ENCODE measurements at regions not wholly inside any gene's neighbourhood (a gene's known extent, or its start where the extent isn't known, plus 50 kb on each side); places are given as distances from the start of the nearest gene placed in this dataset.

DNA sequence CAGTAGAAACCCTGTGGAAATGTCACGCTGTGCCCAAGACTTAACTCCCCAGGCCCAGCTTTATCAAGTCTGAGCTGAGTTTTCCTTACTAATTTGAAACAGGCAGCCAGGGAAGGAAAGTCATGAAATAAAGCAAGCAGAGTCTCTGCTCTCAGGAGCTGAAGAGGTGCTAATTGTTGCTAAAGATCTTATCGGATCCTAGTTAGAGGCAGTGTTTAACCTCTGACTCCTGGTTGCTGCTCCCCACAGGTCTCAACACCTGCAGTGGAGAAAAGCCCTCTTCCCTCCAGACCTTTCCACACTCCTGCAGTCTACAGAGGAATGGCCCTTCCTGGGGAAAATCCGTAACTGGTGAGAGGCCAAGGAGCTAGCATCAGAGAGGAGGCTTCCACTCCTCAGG, 628.2 kb downstream of the NTRK3 start:
- no peak overlapping the region for H3K27ac Mint-ChIP-seq
- no peak for ATAC-seq
- no peaks in the 10 kb centered on the region for H3K4me1 Mint-ChIP-seq
- no peaks in the 10 kb centered on the region for H3K36me3 Mint-ChIP-seq
- DNase-seq: no peak
- H3K27me3 Mint-ChIP-seq: peaks cover 0 to 5% (median 2%) of the 10 kb centered on the region in 5 donors
- H3K4me3 Mint-ChIP-seq: no peak overlapping the region
- peaks cover 0 to 5% (median 0%) of the 10 kb centered on the region in 9 donors for H3K9me3 Mint-ChIP-seq
- POLR2A ChIA-PET: no interaction called here

DNA sequence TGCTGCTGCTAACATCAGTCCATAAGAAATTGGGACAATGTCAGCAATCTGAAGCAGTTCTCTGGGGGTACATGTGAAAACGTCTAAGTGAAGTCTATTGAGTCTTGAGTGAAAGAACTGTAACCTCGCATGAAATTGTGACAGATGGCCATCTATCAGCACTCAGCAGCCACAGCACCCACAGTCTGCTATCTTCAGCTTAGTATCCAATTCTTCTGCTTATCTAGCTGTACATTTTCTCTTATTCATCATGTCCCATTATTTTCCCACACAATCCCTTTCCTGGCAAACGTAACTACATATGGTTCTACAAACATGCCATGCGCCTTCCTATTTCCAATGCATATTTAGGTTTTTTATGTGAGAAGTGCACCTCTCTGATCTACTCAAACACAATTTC, 629.7 kb downstream of the NTRK3 start:
- ATAC-seq (no peak), DNase-seq (no peak)
- no peak overlapping the region for H3K27ac Mint-ChIP-seq
- POLR2A ChIA-PET: no interaction called here
- peaks cover 0 to 4% (median under 1%) of the 10 kb centered on the region in 5 donors for H3K27me3 Mint-ChIP-seq
- H3K36me3 Mint-ChIP-seq: peaks cover 0 to 6% (median 0%) of the 10 kb centered on the region in 3 donors
- H3K4me1 Mint-ChIP-seq: no peaks in the 10 kb centered on the region
- H3K4me3 Mint-ChIP-seq: no peak overlapping the region
- peaks cover 0 to 13% (median 7%) of the 10 kb centered on the region in 9 donors for H3K9me3 Mint-ChIP-seq

DNA sequence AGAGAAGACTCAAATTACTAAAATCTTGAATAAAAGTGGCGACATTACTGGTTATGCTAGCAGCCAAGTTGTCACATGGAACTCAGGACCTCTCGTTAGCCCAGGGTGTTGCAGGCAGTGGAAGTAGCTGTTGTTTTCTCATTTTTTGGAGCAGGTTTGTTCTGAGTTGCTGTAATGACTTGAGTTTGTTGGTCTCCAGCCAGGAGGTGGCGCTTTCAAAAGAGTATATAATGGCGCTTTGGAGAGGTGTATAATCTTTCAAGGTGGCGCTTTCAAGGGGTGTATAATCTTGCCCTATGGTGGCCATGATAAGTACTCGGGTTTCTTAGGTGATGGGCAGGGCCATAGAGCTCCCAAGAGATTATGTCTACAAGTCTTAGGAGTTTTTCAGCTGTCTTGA, 632.7 kb downstream of the NTRK3 start:
- no peak overlapping the region for H3K27ac Mint-ChIP-seq

DNA sequence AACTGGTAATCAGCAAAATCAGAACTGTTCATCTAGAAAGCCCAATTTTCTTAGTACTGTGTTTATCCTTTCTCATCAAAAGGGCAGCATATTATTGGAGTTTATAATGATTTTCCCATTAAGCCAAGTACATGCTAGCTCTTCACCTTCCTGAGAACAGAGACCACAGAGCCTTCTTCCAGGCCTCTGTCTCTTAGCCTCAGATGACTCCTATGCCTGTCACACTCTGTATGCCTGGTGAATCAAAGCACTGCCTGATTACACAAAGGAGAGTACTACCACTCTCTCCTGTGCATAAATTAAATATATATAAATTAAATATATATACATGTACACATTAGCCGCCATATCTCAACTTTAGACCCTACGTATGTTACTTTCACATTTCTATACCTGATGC, 636.1 kb downstream of the NTRK3 start:
- no peak overlapping the region for H3K27ac Mint-ChIP-seq
- DNase-seq (no peak), ATAC-seq (no peak)
- peaks cover 0 to 6% (median 1%) of the 10 kb centered on the region in 5 donors for H3K27me3 Mint-ChIP-seq
- POLR2A ChIA-PET: no interaction called here
- H3K4me1 Mint-ChIP-seq: peaks cover 0 to 3% (median 1%) of the 10 kb centered on the region in 4 donors
- H3K4me3 Mint-ChIP-seq: no peak overlapping the region
- H3K9me3 Mint-ChIP-seq: peaks cover 2 to 26% (median 6%) of the 10 kb centered on the region in 9 donors
- peaks cover 0 to 13% (median 0%) of the 10 kb centered on the region in 3 donors for H3K36me3 Mint-ChIP-seq

More for the DNA sequence above, 632.7 kb downstream of the NTRK3 start:
- H3K27me3 Mint-ChIP-seq: peaks cover 0 to 6% (median under 1%) of the 10 kb centered on the region in 5 donors
- H3K4me3 Mint-ChIP-seq: no peak overlapping the region
- DNase-seq (no peak), ATAC-seq (no peak)
- peaks cover 0 to 9% (median 0%) of the 10 kb centered on the region in 3 donors for H3K36me3 Mint-ChIP-seq
- peaks cover 0 to under 1% (median under 1%) of the 10 kb centered on the region in 4 donors for H3K4me1 Mint-ChIP-seq
- POLR2A ChIA-PET: no interaction called here
- peaks cover 2 to 22% (median 7%) of the 10 kb centered on the region in 9 donors for H3K9me3 Mint-ChIP-seq

DNA sequence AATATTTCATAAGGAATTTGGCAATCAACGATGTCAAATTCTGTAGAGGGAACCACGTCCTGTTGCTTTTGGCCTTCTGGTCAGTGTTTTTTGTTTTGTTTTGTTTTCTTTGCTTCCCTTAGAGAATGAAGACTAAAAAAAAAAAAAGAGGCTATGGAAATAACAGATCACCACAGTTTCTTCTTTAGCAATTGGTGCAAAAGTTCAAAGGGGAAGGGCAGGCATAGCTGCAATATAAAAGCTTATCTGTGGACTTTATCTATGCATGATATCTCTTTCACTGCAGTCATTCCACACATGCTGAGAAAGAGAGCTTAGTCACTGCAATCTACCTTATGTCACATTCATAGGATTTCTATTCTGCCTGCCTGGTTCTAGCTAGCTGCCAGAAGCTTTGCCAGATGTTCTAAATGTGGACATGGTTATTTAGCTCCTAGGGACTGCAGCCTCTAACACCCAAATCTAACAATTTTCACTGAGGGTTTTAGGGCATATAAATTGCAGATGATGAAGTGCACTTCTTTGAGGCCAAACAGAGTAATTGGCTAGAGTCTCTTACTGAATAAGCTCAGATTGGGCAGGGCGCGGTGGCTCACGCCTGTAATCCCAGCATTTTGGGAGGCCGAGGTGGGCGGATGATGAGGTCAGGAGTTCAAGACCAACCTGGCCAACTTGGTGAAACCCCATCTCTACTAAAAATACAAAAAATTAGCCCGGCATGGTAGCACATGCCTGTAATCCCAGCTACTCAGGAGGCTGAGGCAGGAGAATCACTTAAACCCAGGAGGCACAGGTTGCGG, 637.2 kb downstream of the NTRK3 start:
- Mint-ChIP-seq H3K36me3 (peaks cover 0 to 13% (median 0%) of the 10 kb centered on the region in 3 donors), H3K4me3 (no peak overlapping the region), H3K9me3 (peaks cover 2 to 26% (median 6%) of the 10 kb centered on the region in 9 donors), H3K4me1 (peaks cover 0 to 4% (median 1%) of the 10 kb centered on the region in 4 donors), H3K27me3 (peaks cover 2 to 12% (median 4%) of the 10 kb centered on the region in 5 donors), H3K27ac (no peak overlapping the region)
- no peak for DNase-seq
- ATAC-seq: no peak
- POLR2A ChIA-PET: no interaction called here

DNA sequence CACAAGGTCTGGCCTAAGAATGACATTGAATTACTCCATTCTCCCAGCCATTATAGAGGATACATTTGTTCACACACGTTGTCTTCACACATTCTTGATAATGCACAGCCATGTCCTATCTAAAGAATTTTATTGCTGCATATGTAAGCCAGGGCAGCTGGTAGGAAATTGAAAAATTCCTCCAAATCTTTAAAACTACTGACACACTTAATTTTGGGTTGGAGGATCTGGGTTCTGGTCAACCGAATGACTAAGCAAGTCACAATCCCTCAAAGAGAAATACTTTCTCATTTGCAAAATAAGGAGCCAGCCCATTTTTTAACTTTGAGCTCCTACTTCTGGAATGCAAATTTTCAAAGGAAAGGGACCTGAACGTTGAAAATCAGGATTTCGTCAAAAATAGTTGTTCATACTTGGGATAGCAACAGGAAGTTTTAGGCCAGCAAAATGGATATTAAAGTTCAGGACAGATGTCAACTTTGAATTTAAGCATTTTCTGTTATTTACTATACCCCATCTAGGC, 638.3 kb downstream of the NTRK3 start:
- Mint-ChIP-seq H3K4me3 (no peak overlapping the region), H3K27ac (no peak overlapping the region), H3K27me3 (peaks cover 2 to 20% (median 4%) of the 10 kb centered on the region in 5 donors), H3K9me3 (peaks cover 2 to 26% (median 6%) of the 10 kb centered on the region in 9 donors), H3K36me3 (peaks cover 0 to 13% (median 0%) of the 10 kb centered on the region in 3 donors), H3K4me1 (peaks cover 0 to 4% (median 1%) of the 10 kb centered on the region in 4 donors)
- ATAC-seq (no peak), DNase-seq (no peak)
- POLR2A ChIA-PET: no interaction called here

DNA sequence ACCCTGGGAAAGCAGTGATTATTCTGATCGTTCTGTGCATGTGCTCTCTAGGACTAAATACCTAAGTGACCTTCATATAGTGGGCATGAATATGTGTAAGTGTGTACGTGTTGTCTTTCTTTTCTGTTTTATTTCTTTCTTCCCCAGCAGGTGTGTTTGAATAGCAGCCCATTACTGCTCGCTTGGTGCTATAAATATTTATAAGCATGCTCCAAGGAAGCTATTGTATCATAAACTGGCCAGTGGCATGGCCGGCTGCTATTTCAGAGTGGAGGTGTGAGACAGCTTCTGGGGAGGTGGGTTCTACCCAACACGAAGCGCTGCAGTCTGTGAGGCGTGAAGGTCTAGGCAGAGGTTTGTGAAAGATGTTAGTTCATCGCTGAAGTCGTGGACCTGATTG, 641.8 kb downstream of the NTRK3 start:
- POLR2A ChIA-PET: no interaction called here
- Mint-ChIP-seq H3K9me3 (peaks cover 0 to 5% (median 0%) of the 10 kb centered on the region in 9 donors), H3K27me3 (peaks cover 1 to 20% (median 4%) of the 10 kb centered on the region in 5 donors), H3K4me1 (peaks cover 0 to 4% (median 1%) of the 10 kb centered on the region in 4 donors), H3K36me3 (peaks cover 0 to 5% (median 0%) of the 10 kb centered on the region in 3 donors), H3K27ac (no peak overlapping the region), H3K4me3 (no peak overlapping the region)
- DNase-seq: no peak
- ATAC-seq: no peak

DNA sequence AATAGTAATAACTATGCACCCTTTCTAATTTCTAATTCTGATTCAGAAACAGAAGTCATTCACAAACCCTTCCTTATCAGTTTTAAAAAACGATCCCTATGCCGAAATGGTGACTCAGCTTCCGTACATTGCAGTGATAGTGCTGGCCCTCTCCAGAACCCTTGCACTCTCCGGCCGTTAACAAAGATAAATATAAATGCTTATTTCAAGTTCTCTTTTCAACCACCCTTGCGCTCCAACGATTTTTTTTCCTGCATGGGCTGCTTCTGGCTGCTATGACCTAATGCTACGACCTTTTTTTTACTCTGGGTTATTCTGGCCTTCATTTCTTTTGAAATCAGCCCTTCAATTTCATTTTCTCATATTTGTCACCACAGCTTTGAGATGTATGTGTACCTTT, 646.2 kb downstream of the NTRK3 start:
- Mint-ChIP-seq H3K27me3 (peaks cover 4 to 22% (median 10%) of the 10 kb centered on the region in 5 donors), H3K4me1 (peaks cover 0 to 1% (median 0%) of the 10 kb centered on the region in 4 donors), H3K9me3 (no peaks in the 10 kb centered on the region), H3K27ac (no peak overlapping the region), H3K4me3 (no peak overlapping the region), H3K36me3 (no peaks in the 10 kb centered on the region)
- ATAC-seq: no peak
- POLR2A ChIA-PET: no interaction called here
- DNase-seq: no peak

DNA sequence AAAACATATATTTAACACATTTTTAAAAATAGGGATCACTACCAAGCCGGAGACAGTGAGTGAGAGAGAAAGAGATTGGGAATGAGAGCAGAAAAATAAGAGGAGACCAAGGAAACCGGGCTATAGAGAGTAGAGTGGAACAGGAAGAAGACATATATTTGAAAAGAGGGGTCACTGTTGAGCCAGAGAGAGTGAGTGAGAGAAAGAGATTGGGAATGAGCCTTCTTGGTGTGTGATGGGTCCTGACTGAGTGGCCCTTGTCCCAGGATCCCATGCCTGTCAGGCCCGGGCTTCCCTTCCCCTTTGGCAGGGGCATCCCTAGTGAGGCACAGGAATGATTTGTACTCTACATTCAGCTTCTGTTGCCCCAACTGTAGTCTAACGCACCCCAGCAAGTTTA, 646.6 kb downstream of the NTRK3 start:
- no peak for ATAC-seq
- Mint-ChIP-seq H3K27me3 (peaks cover 2 to 21% (median 8%) of the 10 kb centered on the region in 5 donors), H3K4me1 (peaks cover 0 to 1% (median 0%) of the 10 kb centered on the region in 4 donors), H3K9me3 (no peaks in the 10 kb centered on the region), H3K4me3 (no peak overlapping the region), H3K27ac (no peak overlapping the region), H3K36me3 (no peaks in the 10 kb centered on the region)
- DNase-seq: no peak
- POLR2A ChIA-PET: no interaction called here

DNA sequence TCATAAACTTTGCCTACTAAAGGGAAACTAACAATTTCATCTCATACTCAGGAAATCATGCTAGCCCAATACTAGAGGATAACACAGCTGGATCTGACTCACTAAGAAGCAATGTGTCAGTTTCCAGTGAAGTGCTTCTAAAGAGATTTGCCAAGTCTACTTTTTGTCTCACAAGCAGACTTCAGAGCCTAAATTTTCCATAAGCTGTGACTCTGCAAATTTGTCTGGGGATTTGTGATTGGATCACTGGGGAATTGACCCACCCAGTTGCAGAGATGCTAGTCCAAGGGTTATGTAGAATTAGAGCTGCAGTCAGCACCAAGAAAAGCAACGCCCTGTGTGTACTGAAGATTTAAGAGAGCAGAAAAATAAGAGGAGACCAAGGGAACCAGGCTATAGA, 647.1 kb downstream of the NTRK3 start:
- no peak for ATAC-seq
- POLR2A ChIA-PET: no interaction called here
- no peak overlapping the region for H3K4me3 Mint-ChIP-seq

DNA sequence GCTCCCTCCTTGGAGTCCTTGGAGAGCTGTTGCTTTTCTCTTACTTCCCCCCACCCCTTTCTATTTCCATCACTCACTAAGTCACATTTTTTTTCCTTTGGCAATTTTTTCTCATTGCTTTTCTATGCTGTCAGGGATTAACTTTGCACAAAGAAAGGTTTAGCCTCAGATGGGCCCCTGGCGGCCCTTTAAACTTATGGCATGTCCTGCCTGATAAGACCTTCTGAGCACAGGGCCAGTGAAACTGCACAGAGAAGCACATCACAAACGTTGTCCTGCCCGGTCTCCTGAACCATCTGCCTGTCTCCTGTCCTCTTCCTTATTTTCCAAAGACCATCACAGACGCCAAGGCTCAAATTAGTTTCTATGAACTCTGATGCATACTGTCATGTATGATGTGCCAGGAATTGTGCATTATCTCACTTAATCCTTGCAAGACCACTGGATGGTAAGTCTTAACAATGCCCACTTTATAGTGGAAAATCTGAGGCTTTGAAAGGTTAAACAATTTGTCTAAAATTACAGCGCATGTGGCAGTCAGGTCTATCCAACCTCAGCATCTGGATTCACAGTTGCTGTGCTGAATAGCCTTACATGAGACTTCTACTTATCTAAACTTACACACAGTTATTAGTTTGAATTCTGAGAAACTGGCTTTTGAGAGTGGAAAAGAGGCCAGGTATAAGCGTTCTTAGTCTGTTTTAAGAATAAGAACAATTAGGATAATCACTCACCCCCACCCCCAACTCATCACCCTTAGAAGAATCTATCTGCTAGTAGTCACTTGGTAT, 648.1 kb downstream of the NTRK3 start:
- Mint-ChIP-seq H3K4me1 (no peaks in the 10 kb centered on the region), H3K36me3 (no peaks in the 10 kb centered on the region), H3K27me3 (peaks cover under 1 to 14% (median 3%) of the 10 kb centered on the region in 5 donors), H3K9me3 (no peaks in the 10 kb centered on the region), H3K4me3 (no peak overlapping the region), H3K27ac (no peak overlapping the region)
- DNase-seq (no peak), ATAC-seq (no peak)
- POLR2A ChIA-PET: no interaction called here

More for the DNA sequence above, 647.1 kb downstream of the NTRK3 start:
- no peaks in the 10 kb centered on the region for H3K9me3 Mint-ChIP-seq
- no peak overlapping the region for H3K27ac Mint-ChIP-seq
- H3K36me3 Mint-ChIP-seq: no peaks in the 10 kb centered on the region
- H3K4me1 Mint-ChIP-seq: no peaks in the 10 kb centered on the region
- peaks cover 2 to 18% (median 6%) of the 10 kb centered on the region in 5 donors for H3K27me3 Mint-ChIP-seq
- DNase-seq: no peak

DNA sequence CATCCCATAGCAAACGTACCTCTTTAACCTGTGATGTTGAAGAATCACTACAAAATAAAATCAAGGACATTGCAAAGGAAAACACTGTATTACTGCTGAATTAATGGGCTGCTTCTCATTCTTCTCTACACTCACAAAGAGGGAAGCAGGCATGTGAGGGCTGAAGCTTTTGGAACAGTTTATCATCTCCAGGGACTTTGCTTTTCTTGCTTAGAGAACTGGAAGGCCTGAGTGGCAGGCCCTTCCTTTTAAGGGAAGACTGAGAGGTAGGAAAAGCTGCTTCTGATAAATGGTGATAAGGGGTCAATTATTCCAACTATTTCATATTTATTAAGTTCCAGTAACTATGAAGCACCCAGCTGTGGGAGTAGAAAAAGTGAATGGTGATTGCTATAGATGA, 649.6 kb downstream of the NTRK3 start:
- POLR2A ChIA-PET: no interaction called here
- H3K36me3 Mint-ChIP-seq: peaks cover 0 to 4% (median 0%) of the 10 kb centered on the region in 3 donors
- DNase-seq: no peak
- peaks cover 0 to 2% (median 0%) of the 10 kb centered on the region in 9 donors for H3K9me3 Mint-ChIP-seq
- no peak for ATAC-seq
- H3K27ac Mint-ChIP-seq: no peak overlapping the region
- H3K4me3 Mint-ChIP-seq: no peak overlapping the region
- H3K27me3 Mint-ChIP-seq: peaks cover 2 to 19% (median 10%) of the 10 kb centered on the region in 5 donors
- H3K4me1 Mint-ChIP-seq: no peaks in the 10 kb centered on the region

Data from naive thymus-derived CD8-positive, alpha-beta T cell (primary cell).